ENCODE measurements at regions not wholly inside any gene's neighbourhood (a gene's known extent, or its start where the extent isn't known, plus 50 kb on each side); places are given as distances from the start of the nearest gene placed in this dataset.

DNA sequence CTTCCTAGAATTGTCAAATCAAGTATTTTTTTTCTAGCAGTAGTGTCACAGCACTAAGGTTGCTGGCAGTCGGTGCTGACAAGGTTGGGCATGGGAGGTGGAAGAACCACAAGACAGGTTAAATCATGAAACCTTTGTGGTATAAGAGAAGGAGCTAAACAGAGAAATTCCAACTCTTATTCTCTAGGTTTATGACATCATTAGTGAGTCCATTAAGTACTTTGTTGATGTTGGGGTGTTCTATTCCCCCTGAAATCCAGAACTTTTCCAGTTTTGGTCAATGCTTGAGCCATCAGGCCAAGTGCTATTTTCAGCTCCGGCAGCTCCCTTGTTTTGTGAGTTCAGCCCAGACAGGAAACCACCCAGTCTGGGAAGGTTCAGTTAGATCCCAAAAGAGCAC, 206.0 kb upstream of the SOX9 start:
- Histone ChIP-seq H3K4me1 (no peaks in the 10 kb centered on the region), H3K36me3 (no peaks in the 10 kb centered on the region), H3K27ac (no peak overlapping the region), H3K9me3 (no peaks in the 10 kb centered on the region), H3K27me3 (no peaks in the 10 kb centered on the region), H3K4me3 (no peak overlapping the region)
- intact Hi-C loops (cut with DNase I): no loop called here
- no peak for DNase-seq (ENCODE audit: low spot score in 2 of 2)
- TF ChIP-seq, protein P1, sequence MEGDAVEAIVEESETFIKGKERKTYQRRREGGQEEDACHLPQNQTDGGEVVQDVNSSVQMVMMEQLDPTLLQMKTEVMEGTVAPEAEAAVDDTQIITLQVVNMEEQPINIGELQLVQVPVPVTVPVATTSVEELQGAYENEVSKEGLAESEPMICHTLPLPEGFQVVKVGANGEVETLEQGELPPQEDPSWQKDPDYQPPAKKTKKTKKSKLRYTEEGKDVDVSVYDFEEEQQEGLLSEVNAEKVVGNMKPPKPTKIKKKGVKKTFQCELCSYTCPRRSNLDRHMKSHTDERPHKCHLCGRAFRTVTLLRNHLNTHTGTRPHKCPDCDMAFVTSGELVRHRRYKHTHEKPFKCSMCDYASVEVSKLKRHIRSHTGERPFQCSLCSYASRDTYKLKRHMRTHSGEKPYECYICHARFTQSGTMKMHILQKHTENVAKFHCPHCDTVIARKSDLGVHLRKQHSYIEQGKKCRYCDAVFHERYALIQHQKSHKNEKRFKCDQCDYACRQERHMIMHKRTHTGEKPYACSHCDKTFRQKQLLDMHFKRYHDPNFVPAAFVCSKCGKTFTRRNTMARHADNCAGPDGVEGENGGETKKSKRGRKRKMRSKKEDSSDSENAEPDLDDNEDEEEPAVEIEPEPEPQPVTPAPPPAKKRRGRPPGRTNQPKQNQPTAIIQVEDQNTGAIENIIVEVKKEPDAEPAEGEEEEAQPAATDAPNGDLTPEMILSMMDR (IDR thresholded peaks at IDR 0.05): no peak

DNA sequence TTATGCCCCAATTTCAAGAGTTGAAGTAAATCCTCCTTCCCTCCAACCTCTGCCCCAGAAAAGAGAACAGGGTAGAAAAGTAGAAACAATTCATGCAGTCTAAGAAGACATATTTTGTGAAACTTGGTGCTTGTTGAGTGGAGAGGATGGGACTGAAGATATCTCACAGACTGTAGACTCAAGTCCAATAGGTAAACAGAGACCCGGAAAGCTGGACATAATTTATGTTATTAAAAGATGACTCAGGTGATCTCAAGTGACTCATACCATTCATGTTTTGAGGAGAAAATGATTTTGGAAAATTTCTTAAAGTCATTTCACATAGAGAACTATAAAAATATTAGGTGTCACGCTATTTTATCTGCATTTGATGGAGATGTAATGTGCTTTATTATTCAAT, 203.1 kb upstream of the SOX9 start:
- Histone ChIP-seq H3K27me3 (no peaks in the 10 kb centered on the region), H3K9me3 (no peaks in the 10 kb centered on the region), H3K4me1 (no peaks in the 10 kb centered on the region), H3K4me3 (no peak overlapping the region), H3K27ac (no peak overlapping the region), H3K36me3 (no peaks in the 10 kb centered on the region)
- DNase-seq (ENCODE audit: low spot score in 2 of 2): no peak
- TF ChIP-seq, protein P1 (IDR thresholded peaks at IDR 0.05): no peak
- intact Hi-C loops (cut with DNase I): no loop called here

DNA sequence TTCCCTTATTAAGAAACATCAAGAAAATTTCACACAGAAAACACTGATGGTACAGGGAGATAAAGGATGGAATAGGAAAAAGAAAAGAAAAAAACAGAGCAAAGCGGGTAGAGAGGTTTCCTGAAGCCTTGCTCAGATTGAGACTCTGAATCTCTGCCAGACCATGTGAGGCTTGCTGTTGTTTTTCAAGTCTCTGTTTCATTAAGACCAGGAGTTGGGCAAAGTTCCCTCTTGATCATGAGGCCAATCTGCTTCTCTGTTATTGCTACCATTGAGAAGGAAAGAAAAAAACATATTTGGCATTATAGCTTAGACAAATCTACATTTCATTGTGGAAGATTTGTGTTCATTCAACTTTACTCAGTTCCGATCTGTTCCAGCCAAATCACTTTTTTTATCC, 201.6 kb upstream of the SOX9 start:
- Histone ChIP-seq H3K4me1 (no peaks in the 10 kb centered on the region), H3K4me3 (no peak overlapping the region), H3K27me3 (no peaks in the 10 kb centered on the region), H3K36me3 (no peaks in the 10 kb centered on the region), H3K27ac (no peak overlapping the region), H3K9me3 (no peaks in the 10 kb centered on the region)
- TF ChIP-seq, protein P1 (IDR thresholded peaks at IDR 0.05): no peak
- no peak for DNase-seq (ENCODE audit: low spot score in 2 of 2)
- intact Hi-C loops (cut with DNase I): no loop called here

DNA sequence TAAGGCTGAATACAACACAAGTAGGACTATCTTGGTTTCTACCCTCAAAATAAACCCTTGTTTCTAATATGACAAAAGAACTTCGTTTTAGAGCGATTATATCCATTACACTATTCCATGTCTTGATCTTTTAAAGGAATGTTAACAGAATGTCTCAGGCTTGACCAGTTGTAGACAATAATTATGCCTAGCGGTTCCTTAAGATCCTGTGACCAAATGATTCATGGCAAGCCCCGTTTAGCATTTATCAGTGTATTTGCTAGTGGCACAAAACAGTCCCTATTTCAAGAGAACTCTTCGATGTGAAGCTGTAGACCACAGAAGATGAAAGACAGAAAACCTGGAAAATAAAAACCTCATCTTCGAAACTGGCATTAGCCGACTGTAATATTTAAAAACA, 200.9 kb upstream of the SOX9 start:
- intact Hi-C loops (cut with DNase I): no loop called here
- H3K27me3 ChIP-seq: no peaks in the 10 kb centered on the region
- TF ChIP-seq, protein P1 (IDR thresholded peaks at IDR 0.05): no peak
- H3K4me3 ChIP-seq: no peak overlapping the region
- no peaks in the 10 kb centered on the region for H3K36me3 ChIP-seq
- no peak overlapping the region for H3K27ac ChIP-seq
- H3K9me3 ChIP-seq: no peaks in the 10 kb centered on the region
- DNase-seq (ENCODE audit: low spot score in 2 of 2): no peak
- no peaks in the 10 kb centered on the region for H3K4me1 ChIP-seq

DNA sequence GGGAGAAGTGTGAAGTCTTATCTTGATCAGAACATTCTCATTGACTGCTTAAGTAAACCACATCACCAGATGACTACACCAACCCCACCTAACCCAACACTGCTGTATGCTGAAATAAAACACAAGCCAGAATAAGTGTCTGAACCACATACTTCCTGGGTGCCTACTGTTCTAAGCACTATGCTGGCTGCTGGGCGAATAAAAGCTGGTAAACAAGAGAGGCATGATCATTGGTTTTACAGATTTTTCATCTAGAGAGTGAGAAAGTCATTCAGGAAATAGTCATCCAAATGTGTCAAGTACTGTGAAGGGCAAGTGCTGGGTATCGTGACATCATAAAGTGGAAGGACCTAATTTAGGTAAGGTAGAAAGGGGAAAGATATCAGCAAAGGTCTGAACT, 199.0 kb upstream of the SOX9 start:
- TF ChIP-seq, protein P1 (IDR thresholded peaks at IDR 0.05): no peak
- H3K4me1 ChIP-seq: no peaks in the 10 kb centered on the region
- intact Hi-C loops (cut with DNase I): no loop called here

DNA sequence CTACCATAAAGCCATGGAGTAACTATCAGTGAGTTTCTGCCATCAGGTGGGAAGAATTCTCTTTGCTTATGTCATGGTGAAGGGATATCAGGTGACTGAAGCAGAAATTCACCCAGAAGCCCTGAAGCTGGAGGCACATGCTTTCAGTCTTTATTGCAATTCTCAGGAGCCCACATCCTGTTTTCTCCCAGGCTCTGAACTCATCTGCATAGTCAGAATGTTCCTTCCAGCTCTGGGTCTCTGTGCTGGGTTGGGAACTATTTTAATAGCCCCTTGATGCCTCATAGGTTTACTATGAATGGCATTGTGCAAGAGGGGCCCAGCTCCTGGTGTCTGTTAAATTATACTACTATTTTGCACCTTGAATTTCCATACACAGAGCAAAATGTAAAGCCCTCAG, 198.4 kb upstream of the SOX9 start:
- no peaks in the 10 kb centered on the region for H3K9me3 ChIP-seq
- TF ChIP-seq, protein P1 (IDR thresholded peaks at IDR 0.05): no peak
- intact Hi-C loops (cut with DNase I): no loop called here

More for the DNA sequence above, 199.0 kb upstream of the SOX9 start:
- H3K9me3 ChIP-seq: no peaks in the 10 kb centered on the region
- no peak for DNase-seq (ENCODE audit: low spot score in 2 of 2)
- no peaks in the 10 kb centered on the region for H3K27me3 ChIP-seq
- H3K4me3 ChIP-seq: no peak overlapping the region
- no peaks in the 10 kb centered on the region for H3K36me3 ChIP-seq
- H3K27ac ChIP-seq: no peak overlapping the region

More for the DNA sequence above, 198.4 kb upstream of the SOX9 start:
- no peak for DNase-seq (ENCODE audit: low spot score in 2 of 2)
- no peaks in the 10 kb centered on the region for H3K27me3 ChIP-seq
- H3K4me3 ChIP-seq: no peak overlapping the region
- H3K36me3 ChIP-seq: no peaks in the 10 kb centered on the region
- no peak overlapping the region for H3K27ac ChIP-seq
- H3K4me1 ChIP-seq: no peaks in the 10 kb centered on the region
